ENCODE measurements at regions not wholly inside any gene's neighbourhood (a gene's known extent, or its start where the extent isn't known, plus 50 kb on each side); places are given as distances from the start of the nearest gene placed in this dataset.

DNA sequence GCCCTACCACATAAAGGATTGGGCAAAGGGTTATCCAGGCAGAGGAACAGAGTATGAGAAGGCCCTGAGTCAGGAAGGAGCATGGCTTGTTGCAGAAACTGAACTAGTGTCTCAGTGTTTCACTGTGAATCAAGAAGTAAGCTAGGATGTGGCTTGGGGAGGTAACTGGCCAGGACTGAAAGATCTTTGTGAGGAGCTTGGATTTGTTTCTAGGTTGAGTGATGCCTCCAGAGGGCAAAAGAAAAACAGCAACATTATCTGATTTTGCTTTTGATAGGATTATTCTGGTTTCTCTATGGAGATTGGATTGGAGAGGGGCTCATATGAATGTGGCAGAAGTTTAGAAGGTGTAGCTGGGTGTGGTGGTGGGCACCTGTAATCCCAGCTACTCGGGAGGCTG is 137.9 kb upstream of the HDAC9 start:
- TF ChIP-seq EZH2phosphoT487 (IDR thresholded peaks at IDR 0.05) (no peak), EZH2 (IDR thresholded peaks at IDR 0.05) (no peak)

Data from neural progenitor cell (in vitro differentiated cells).